KBM-7 (cell line): ENCODE measurements at regions not wholly inside any gene's neighbourhood (a gene's known extent, or its start where the extent isn't known, plus 50 kb on each side); places are given as distances from the start of the nearest gene placed in this dataset.

Source experiments
- DNase-seq: peaks from one replicate; pipeline ENCODE4 v3.0.0-alpha.2; 2015
- in situ Hi-C: fragments of 300-500 bp; cut with MboI; formaldehyde crosslinking; loops from 2 replicates; pipeline ENCODE4 v1.14.3; 2020; ENCODE audit warnings: low sequenced_read_pairs, low pct_unique_long_range_greater_than_20kb, mixed read lengths

- in situ Hi-C loops, result no loop called here
- peak; percentile 4 for DNase-seq
Measured at GRCh38 chr4:114539985-114540384, 58.6 kb upstream of the UGT8 start.

- in situ Hi-C loops, result no loop called here
- no peak for DNase-seq
Measured at GRCh38 chr4:114547340-114548134, 51.1 kb upstream of the UGT8 start.
